ENCODE measurements at regions not wholly inside any gene's neighbourhood (a gene's known extent, or its start where the extent isn't known, plus 50 kb on each side); places are given as distances from the start of the nearest gene placed in this dataset.
"Not testable (repeated sequence)": the region's sequence is repeated elsewhere in the genome, so short reads cannot be mapped to it uniquely, and the experiment has no call there.

DNA sequence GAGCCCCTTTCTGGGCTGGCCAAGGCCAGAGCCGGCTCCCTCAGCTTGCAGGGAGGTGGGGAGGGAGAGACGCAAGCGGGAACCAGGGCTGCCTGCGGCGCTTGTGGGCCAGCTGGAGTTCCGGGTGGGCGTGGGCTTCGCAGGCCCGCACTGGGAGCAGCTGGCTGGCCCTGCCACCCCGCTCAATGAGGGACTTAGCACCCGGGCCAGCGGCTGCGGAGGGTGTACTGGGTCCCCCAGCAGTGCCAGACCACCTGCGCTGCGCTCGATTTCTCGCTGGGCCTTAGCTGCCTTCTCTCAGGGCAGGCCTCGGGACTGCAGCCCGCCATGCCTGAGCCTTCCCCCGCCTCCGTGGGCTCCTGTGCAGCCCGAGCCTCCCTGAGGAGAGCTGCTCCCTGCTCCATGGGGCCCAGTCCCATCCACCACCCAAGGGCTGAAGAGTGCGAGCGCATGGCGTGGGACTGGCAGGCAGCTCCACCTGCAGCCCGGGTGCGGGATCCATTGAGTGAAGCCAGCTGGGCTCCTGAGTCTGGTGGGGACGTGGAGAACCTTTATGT, 376.1 kb downstream of the C6orf118 start:
- TF ChIP-seq, protein P1, sequence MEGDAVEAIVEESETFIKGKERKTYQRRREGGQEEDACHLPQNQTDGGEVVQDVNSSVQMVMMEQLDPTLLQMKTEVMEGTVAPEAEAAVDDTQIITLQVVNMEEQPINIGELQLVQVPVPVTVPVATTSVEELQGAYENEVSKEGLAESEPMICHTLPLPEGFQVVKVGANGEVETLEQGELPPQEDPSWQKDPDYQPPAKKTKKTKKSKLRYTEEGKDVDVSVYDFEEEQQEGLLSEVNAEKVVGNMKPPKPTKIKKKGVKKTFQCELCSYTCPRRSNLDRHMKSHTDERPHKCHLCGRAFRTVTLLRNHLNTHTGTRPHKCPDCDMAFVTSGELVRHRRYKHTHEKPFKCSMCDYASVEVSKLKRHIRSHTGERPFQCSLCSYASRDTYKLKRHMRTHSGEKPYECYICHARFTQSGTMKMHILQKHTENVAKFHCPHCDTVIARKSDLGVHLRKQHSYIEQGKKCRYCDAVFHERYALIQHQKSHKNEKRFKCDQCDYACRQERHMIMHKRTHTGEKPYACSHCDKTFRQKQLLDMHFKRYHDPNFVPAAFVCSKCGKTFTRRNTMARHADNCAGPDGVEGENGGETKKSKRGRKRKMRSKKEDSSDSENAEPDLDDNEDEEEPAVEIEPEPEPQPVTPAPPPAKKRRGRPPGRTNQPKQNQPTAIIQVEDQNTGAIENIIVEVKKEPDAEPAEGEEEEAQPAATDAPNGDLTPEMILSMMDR (IDR thresholded peaks at IDR 0.05), result not testable (repeated sequence)
- not testable (repeated sequence) for TF ChIP-seq POLR2A (IDR thresholded peaks at IDR 0.05)
